T-helper 2 cell treated with Interferon-gamma antibody and Interleukin-4, amounts not matched to agents 100 ng/mL and 5 ng/mL, for 36 hours (primary cell): ENCODE measurements at regions not wholly inside any gene's neighbourhood (a gene's known extent, or its start where the extent isn't known, plus 50 kb on each side); places are given as distances from the start of the nearest gene placed in this dataset.

Source experiments
- intact Hi-C: fragments of 100-400 bp; cut with micrococcal nuclease; formaldehyde crosslinking; loops from one replicate; pipeline ENCODE4 v1.15.1; 2023

DNA sequence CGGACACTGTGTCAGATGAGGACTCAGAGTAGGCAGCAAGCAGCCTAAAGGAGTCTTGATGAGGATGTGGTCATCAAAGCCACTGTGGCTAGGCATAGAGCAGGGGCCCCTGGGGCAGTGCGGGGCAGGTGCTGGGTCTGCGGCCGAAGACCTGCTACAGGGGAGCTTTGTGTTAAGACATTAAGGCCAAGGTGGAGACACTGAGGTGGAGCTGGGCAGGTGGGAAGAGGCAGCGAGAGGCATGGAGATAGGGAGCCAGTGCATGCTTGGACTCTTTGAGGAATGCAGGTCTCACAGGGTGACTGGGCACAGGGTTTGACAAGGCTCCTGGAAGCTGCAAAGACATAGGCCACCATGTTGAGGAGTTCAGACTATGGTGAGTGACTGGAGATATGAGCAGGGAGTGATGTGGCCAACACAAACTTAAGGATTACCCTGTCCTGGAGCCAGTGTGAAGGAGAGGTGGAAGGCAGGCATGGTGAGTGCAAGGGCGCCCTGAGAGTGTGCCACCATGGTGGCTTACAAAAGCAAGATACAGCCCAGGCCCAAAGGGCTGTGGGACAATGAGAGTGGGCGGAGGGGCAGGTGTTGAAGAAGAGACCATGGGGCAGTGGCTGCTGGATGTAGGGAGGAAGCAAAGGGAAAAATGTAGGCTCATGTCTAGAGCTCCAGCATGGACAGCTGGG lies 450.9 kb upstream of the HS6ST1 start:
- intact Hi-C loops = no loop called here

- intact Hi-C loops = no loop called here
Observed at GRCh38 chr2:128770143-128771085, 451.7 kb upstream of the HS6ST1 start.

DNA sequence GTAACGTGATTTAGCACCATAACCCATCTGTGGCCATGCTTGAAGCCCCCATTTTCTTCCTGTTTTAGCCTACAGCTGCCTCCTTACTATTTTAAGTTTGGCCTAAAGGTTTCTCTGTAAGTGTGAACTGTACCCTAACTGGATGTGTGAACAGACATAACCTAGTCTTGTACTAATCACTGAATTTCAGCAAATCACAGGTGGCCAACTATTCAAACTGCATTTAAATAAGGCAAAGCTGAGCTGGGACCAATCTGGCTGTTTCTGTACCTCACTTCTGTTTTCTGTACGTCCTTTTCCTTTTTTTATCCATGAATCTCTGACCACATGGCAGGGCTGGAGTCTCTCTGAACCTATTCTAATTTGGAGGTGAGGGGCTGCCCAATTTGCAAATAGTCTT lies 452.7 kb upstream of the HS6ST1 start:
- intact Hi-C loops = no loop called here

GRCh38 chr2:128772671-128773070 lies 454.0 kb upstream of the HS6ST1 start:
- intact Hi-C loops = no loop called here

GRCh38 chr2:128773641-128774319 lies 455.1 kb upstream of the HS6ST1 start:
- intact Hi-C loops = no loop called here

DNA sequence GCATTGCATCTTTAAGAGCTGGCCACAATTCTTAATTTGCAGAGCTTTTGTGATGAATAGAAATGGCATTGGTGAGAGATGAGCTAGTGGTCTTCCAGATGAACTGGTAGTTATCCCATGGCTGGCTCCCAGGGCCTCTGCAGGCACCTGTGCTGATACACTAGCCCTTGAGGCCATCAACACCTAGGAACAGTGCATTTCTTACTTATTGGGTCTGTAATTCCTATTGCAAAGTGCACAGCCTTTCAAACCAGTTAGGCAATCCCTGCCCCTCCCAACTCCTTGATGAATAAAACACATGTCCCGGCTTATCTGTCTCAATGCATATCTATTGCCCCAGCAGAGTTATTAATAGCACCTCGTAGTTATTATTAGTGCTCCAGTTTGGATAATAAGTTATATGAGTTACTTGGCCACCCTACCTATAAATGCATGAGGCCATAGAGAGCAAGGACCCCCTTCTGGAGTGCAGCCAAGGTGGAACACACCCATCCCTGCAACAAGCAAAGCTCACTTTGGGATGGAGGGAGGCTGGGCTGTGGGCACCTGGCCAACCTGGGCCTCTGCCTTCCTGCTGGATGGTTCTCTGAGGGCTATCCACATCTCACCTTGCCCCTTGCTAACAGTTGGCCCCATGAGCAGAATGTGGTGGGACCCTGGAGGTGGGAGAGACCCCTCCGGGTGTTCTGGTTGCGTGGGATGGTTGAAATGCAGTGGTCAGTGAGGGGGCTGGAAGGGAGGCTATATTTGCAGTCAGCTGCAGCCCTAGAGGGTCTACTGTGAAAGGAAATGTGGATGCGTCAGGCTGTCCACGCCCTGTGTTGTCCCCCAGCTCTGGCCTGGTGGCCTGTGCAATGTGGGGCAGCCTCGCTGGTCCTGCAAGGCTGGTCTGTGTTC lies 455.9 kb upstream of the HS6ST1 start:
- intact Hi-C loops = no loop called here

- intact Hi-C loops = no loop called here
Observed at GRCh38 chr2:128775217-128775913, 456.7 kb upstream of the HS6ST1 start.

- intact Hi-C loops = no loop called here
Observed at GRCh38 chr2:128775914-128776285, 457.2 kb upstream of the HS6ST1 start.

GRCh38 chr2:128776461-128777195 lies 458.0 kb upstream of the HS6ST1 start:
- intact Hi-C loops = no loop called here

DNA sequence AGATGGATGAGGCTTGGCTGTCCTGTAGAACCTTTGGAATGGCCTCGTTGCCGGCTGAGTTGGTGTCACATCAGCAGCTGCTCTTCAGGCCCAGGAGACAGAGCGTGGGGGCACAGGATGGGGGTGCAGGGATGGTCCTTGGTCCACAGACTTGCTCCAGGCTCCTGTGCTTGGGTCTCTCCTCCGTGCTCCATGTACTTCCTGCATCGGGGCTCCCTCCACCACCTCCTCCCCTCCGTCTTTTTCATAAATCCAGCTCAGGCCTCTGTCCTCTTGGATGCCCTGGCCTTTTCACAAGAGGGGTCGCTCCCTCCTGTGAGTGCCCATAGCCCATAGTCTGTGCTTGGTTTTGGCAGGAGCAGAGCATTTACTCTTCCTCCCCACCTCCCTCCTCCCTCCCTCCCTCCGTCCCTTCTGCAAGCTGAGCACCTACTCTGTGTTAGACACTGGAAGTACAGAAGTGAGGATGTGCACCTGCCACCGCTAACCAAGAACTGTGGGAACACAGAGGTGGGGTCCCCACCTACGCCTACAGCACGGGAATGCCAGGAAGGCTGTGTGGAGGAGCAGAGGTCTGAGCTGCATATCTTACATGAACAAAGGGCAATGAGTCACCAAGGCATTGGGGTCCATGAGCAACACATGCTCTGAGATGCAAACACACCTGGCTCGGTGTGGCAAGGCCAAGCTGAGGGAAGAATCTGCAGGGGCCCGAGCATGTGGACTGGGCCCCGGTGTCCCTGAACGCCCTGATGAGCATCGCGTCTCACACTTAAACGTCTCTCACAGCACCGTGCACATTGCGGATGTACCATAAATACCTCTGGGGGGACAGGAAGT lies 458.7 kb upstream of the HS6ST1 start:
- intact Hi-C loops = no loop called here

- intact Hi-C loops = no loop called here
Observed at GRCh38 chr2:128778843-128779242, 460.2 kb upstream of the HS6ST1 start.

DNA sequence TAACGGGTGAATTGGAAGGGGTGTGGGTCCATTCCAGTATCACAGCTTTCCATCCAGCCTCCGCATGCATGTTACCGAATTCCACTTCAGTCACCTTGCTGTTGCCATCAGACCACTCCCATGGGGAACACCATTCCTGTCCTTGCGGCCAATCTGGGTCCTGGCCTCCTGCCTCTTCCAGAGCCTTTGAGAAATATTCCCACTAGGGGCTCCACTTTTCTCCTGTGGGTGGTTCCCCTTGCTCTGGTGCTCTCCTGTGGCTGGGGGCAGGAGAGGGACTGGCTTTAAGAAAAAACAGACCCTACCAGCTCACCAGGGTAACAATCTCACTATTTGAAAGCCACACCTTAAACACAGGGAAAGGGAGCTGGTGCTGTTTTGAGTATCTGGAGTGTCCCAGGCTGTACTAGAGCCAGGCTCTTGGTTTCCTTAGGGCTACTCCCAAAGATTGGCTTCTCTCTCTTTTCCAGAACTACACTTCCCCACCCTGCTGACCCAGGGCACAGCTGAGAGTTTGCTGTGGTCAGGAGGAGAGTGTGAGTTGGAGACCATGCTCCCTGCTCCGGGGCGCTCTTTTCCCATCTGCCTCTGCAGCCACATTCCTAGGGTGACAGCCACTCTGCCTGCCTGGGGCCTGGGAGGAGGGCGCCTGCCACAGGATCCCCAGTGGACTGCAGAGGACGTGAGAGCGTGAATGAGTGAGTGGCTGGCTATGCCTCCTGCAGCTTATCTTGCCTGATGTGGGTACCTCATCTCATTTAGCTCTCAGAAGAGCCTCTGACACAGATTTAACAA lies 460.8 kb upstream of the HS6ST1 start:
- intact Hi-C loops = no loop called here

- intact Hi-C loops = no loop called here
Observed at GRCh38 chr2:128780434-128781080, 461.9 kb upstream of the HS6ST1 start.

GRCh38 chr2:128781166-128781565 lies 462.5 kb upstream of the HS6ST1 start:
- intact Hi-C loops = no loop called here

GRCh38 chr2:128781585-128782385 lies 463.1 kb upstream of the HS6ST1 start:
- intact Hi-C loops = no loop called here

- intact Hi-C loops = no loop called here
Observed at GRCh38 chr2:128782411-128783192, 463.9 kb upstream of the HS6ST1 start.
